ENCODE measurements at regions not wholly inside any gene's neighbourhood (a gene's known extent, or its start where the extent isn't known, plus 50 kb on each side); places are given as distances from the start of the nearest gene placed in this dataset.

DNA sequence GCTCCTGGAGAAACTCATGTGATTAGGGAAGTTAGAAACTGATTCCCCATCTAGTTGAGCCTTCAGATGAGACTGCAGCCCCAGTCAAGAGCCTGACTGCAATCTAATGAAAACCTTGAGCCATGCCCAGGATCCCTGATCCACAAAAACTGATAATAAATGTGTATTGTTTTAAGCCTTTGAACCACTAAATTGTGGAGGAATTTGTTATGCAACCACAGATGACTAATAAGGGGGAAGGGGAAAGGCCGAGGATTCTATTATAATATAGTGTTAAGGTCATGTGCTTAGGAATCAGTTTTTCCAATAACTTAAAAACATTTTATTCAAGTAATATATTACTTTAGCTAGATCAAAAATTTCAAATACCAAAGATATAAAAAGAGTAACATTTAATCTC lies 52.8 kb upstream of the USP25 start:
- DNase-seq (ENCODE audit: low spot score), result no peak

DNA sequence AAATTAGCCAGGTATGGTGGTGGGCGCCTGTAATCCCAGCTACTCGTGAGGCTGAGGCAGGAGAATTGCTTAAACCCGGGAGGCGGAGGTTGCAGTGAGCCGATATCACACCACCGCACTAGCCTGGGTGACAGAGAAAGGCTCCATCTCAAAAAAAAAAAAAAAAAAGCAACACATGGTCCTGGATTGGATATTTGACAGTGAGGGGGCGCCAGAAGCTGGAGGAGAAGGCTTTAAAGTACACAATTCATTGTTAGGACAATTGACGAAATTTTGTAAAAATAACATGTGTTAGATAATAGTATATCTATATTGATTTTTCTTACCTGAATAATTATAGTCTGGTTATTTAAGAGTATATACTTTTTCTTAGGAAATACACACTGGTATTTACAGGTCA lies 50.2 kb upstream of the USP25 start:
- DNase-seq (ENCODE audit: low spot score), result no peak

Measured in NAMALWA (cell line).